ENCODE measurements at regions not wholly inside any gene's neighbourhood (a gene's known extent, or its start where the extent isn't known, plus 50 kb on each side); places are given as distances from the start of the nearest gene placed in this dataset.

GRCh38 chr12:30415777-30416176, 279.9 kb downstream of the IPO8 start:
- no peak for TF ChIP-seq POLR2AphosphoS5 (IDR thresholded peaks at IDR 0.05)
- no peak for TF ChIP-seq CTCF (IDR thresholded peaks at IDR 0.05)
- TF ChIP-seq POLR2A (IDR thresholded peaks at IDR 0.05), result no peak

Data from breast epithelium (tissue), 3 donors.